Omental fat pad (tissue), 3 donors: ENCODE measurements at regions not wholly inside any gene's neighbourhood (a gene's known extent, or its start where the extent isn't known, plus 50 kb on each side); places are given as distances from the start of the nearest gene placed in this dataset.

Source experiments
- ATAC-seq: fragments of 150-250 bp; one replicate; pipeline ENCODE4 v1.9.1; 2016; ENCODE audit warnings: mild to moderate bottlenecking, moderate library complexity; ENCODE audit not compliant: low FRiP score
- DNase-seq: peaks from one replicate; pipeline ENCODE4 v3.0.0-alpha.2; 2019; ENCODE audit warnings: low spot score
- TF ChIP-seq, protein P1 (sequence below), 3 donors: fragments of 450-650 bp; IDR thresholded peaks; one replicate each; pipeline ENCODE4 v1.5.1; 2016 to 2017; ENCODE audit warnings: antibody characterized with exemption in 3 of 3, mild to moderate bottlenecking in 3 of 3, moderate library complexity in 2 of 3

- DNase-seq (no peak), ATAC-seq (no peak)
- TF ChIP-seq, protein P1, sequence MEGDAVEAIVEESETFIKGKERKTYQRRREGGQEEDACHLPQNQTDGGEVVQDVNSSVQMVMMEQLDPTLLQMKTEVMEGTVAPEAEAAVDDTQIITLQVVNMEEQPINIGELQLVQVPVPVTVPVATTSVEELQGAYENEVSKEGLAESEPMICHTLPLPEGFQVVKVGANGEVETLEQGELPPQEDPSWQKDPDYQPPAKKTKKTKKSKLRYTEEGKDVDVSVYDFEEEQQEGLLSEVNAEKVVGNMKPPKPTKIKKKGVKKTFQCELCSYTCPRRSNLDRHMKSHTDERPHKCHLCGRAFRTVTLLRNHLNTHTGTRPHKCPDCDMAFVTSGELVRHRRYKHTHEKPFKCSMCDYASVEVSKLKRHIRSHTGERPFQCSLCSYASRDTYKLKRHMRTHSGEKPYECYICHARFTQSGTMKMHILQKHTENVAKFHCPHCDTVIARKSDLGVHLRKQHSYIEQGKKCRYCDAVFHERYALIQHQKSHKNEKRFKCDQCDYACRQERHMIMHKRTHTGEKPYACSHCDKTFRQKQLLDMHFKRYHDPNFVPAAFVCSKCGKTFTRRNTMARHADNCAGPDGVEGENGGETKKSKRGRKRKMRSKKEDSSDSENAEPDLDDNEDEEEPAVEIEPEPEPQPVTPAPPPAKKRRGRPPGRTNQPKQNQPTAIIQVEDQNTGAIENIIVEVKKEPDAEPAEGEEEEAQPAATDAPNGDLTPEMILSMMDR (IDR thresholded peaks at IDR 0.05): no peak
These were observed 126.0 kb downstream of the KCNJ2 start for GRCh38 chr17:70295329-70295728.

DNA sequence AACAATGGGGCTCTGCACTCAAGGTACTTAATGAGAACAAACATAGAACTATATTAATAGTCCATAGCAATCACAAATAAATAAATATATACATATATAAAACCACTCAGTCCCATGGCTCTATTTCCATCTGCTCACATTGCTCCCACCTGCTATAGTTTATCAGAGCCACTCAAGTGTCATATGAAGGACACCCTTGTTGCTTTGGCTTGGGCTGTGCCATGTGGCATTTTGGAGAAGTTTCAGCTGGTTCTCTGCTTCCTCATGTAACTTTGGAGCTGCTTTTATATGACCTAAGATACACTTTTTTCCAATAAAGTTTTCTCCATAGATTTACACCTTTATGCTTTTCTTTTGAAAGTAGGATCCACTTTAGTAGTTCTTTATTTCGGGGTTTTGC is 126.4 kb downstream of the KCNJ2 start:
- no peak for ATAC-seq
- no peak for DNase-seq
- TF ChIP-seq, protein P1 (IDR thresholded peaks at IDR 0.05): no peak

DNA sequence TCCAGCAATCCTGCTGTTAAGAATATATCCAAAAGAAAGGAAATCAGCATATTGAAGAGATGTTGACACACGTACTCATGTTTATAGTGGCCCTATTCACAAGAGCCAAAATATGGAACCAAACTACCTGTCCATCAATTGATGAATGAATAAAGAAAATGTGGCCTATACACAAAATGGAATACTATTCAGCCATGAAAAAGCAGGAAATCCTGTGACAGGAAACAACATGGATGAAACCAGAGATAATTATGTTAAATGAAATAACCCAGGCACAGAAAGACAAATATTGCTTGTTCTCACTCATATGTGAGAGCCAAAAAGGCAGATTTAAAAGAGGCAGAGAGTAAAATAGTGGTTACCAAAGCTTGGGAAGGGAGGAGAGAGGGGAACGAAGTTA is 127.1 kb downstream of the KCNJ2 start:
- TF ChIP-seq, protein P1 (IDR thresholded peaks at IDR 0.05): no peak
- ATAC-seq: no peak
- no peak for DNase-seq

DNA sequence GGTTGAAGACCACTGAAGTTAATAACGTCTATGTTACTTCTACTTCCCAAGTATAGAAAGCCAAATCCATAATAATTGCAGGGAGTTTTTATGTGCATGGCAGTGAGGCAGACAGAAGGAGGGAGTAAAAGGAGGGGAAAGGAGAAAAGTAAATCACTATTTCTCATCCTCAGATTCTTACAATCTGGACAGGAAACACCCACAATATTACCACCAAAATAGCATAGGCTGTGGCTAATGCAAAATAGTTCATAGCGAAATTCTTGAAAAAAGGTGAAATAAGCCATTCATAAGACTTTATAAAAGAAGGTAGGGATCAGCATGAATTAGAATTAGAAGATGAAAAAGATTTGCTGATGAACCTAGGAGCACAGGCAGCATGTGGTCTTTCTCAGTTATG is 128.1 kb downstream of the KCNJ2 start:
- no peak for ATAC-seq
- TF ChIP-seq, protein P1 (IDR thresholded peaks at IDR 0.05): no peak
- DNase-seq: no peak

- TF ChIP-seq, protein P1 (IDR thresholded peaks at IDR 0.05): no peak
- DNase-seq: no peak
- no peak for ATAC-seq
These were observed 129.7 kb downstream of the KCNJ2 start for GRCh38 chr17:70298929-70299531.

- ATAC-seq (peak; percentile 54), DNase-seq (no peak)
- TF ChIP-seq, protein P1 (IDR thresholded peaks at IDR 0.05): no peak
These were observed 138.3 kb downstream of the KCNJ2 start for GRCh38 chr17:70307430-70308225.

DNA sequence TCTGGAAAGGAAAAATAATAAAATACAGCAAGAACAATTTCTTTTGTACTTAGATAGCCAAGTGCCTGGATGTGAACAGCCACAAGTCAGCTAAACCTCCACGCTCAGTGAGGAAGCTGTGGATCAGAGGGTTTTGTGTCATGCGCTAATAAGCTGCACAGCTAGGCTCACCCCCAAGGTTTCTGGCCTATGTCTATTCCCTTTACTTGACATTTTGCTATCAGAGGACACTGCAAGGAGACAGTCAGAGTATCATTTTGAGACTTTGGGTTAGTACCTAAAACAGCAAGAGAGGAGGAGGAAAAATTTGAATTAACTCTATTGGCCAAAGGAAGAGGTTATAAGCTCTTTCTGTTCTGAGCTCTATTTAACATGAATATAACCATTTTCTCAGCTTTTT is 139.3 kb downstream of the KCNJ2 start:
- ATAC-seq (no peak), DNase-seq (no peak)
- TF ChIP-seq, protein P1 (IDR thresholded peaks at IDR 0.05): no peak
